ENCODE measurements at regions not wholly inside any gene's neighbourhood (a gene's known extent, or its start where the extent isn't known, plus 50 kb on each side); places are given as distances from the start of the nearest gene placed in this dataset.
"Not testable (repeated sequence)": the region's sequence is repeated elsewhere in the genome, so short reads cannot be mapped to it uniquely, and the experiment has no call there.

DNA sequence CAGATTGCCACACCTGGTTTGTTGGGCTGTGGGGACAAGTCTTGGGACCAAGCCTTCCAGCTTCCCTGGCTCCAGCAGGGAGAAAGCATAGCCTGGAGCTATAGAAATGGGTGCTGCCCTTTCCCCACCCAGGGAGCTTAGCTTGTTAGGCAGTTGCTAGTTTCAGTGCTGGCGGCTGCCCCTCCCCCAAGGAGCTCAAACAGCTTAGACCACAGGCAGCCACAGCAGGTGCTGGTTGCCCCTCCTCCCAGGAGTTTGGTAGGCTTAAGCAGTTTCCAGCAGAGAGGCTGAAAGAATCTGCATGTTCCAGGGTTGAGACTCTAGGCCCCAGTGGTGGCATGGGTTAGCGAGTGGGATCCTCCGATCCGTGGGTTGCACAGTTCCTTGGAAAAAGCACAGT is 889.7 kb downstream of the IGSF11 start:
- no peak for DNase-seq

- no peak for DNase-seq
Observed at GRCh38 chr3:118146658-118147375, 887.8 kb downstream of the IGSF11 start.

GRCh38 chr3:118151164-118151563 is 883.5 kb downstream of the IGSF11 start:
- DNase-seq, result no peak

- DNase-seq, result not testable (repeated sequence)
Observed at GRCh38 chr3:118162627-118163588, 871.7 kb downstream of the IGSF11 start.

GRCh38 chr3:118165413-118165812 is 869.2 kb downstream of the IGSF11 start:
- DNase-seq, result no peak

DNA sequence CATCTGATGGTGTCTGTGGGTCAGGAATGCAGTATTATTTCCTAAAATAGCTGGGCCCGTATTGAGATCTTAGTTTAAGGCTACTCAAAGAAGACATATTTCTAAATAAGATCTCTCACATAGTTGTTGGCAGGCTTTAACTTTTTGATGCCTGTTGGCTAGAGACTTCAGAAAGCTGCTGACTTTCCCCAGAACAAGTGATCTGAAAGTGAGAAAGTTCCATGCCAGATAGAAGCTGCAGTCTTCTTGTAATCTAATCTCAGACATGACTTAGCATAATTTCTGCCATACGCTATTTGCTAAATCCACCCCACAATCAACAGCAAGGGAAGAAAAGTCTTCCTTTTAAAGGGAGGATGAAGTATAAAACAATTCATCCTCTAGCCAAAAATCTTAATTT is 867.1 kb downstream of the IGSF11 start:
- DNase-seq, result no peak

GRCh38 chr3:118168175-118168574 is 866.5 kb downstream of the IGSF11 start:
- no peak for DNase-seq

DNA sequence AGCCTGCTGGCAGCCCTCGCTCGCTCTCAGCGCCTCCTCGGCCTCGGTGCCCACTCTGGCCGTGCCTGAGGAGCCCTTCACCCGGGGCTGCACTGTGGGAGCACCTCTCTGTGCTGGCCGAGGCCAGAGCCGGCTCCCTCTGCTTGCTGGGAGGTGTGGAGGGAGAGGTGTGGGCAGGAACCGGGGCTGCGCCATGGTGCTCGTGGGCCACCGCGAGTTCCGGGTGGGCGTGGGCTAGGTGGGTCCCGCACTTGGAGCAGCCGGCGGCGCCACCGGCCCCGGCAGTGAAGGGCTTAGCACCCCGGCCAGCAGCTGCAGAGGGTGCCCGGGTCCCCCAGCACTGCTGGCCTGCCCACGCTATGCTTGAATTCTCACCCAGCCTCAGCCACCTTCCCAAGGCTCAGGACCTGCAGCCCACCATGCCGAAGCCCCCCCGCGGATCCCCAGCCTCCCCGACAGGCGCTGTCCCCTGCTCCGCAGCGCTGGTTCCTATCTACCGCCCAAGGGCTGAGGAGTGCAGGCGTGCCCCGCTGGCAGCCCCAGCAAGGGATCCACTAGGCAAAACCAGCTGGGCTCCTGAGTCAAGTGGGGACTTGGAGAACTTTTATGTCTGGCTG is 863.3 kb downstream of the IGSF11 start:
- DNase-seq, result no peak

DNA sequence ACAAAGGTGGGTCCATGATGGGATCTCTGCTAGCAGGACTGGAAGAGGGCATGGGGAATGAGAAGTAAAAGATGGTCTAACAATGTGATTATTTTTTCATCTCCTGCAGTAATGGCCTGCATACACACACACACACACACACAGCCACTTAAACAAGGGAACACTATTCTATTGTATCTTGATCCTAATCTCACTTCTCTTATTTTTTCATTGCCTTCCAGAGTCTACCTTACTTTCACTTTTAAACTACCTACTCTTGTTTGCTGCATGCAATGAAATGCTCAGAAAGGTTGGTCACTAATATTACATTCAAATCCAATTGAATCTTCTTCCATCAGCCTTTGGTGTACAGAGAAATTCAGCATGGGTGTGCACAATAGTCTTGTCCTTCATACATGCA is 853.8 kb downstream of the IGSF11 start:
- DNase-seq, result no peak

GRCh38 chr3:118181274-118181673 is 853.4 kb downstream of the IGSF11 start:
- DNase-seq, result no peak

- no peak for DNase-seq
Observed at GRCh38 chr3:118186051-118186450, 848.6 kb downstream of the IGSF11 start.

GRCh38 chr3:118187221-118187620 is 847.4 kb downstream of the IGSF11 start:
- DNase-seq, result no peak

DNA sequence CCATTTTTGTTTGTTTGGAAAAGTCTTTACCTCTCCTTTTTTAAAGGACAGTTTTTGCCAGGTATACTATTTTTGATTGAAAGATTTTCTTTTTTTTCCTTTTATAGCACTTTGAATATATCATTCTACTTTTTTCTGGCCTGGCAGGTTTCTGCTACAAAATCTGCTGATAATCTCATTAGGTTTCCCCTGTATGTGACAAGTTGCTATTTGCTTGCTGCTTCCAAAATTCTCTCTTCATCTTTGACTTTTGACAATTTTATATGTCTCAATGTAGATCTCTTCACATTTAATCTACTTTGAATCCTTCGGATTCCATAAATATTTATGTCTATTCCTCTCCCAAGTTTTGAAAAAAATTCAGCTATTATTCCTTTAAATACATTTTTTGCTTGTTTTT is 838.5 kb downstream of the IGSF11 start:
- no peak for DNase-seq

DNA sequence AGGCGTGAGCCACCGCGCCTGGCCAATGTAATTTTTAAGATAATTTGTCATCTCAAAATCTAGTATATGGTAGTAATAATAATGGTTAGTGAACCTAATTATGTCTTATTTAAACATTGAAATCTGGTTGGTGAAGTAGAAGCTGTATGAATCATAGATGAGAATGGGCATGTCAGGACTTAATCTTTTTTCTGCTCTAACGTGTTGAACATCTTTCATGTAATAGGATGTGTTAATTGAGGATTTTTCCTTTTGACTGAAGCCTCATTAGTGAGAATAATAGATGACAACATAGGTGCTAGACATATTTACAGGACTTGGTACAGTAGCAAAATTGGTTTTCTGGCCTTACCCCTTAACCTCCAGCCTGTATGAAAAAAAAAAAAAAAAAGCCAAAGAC is 835.6 kb downstream of the IGSF11 start:
- no peak for DNase-seq

DNA sequence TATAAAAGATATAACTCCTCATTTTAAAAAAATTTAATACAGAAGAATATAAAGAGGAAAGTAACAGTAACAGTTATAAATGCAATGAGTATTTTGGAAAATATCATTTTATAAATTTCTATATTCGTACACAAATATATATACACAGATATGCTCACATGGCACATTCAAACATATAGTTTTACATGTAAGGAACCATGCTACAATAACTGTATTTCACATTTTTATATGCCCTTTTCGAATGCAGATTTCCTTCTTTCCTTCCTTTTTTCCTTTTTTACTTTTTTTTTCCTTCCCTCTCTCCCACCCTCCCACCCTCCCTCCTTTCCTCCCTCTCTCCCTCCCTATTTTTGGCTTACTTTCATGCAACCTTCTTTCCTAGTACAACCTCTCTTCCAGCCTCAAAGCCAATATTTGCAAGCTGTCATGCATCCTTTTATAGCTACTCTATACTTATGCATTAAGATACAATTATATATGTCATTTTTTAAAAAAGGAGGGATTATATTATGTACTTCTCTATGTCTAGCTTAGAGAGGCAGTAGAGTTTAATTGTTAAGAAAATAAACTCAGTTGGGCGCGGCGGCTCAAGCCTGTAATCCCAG is 830.5 kb downstream of the IGSF11 start:
- DNase-seq, result no peak

DNA sequence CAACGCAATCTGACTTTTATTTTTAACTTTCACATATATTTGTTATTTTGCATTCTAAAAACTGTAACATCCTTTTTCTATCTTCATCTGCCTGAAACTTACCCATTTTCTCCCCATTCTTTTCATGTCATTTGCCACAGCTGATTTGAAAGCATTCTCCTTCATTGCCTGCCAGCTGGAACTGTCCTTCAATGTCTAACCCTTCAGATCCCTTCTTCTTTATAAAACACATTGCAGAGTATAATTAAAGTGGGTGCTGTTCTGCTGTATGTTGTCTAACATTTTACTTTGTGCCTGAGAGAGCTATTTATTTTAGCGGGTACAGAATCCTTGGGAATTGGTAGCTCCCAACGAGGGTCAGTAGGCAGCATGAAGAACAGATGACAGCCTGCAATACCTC is 827.4 kb downstream of the IGSF11 start:
- no peak for DNase-seq

DNA sequence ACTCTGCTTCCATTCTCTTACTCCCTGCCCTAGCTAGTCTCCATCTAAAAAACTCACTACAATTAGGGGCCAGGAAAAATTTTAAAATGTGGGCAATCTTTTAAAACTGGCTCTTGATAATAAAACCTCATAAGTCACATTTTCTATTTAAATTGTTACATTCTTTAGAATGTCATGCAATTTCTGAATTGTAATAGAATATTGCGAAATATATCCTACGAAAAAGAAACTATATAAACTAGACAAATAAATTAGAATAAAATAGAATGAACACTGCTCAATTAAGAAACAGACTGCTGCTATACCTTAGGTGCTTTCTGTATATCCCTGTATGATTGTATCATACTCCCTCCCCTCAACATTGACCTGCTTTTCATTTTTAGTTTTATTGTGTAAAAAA is 826.0 kb downstream of the IGSF11 start:
- no peak for DNase-seq

DNA sequence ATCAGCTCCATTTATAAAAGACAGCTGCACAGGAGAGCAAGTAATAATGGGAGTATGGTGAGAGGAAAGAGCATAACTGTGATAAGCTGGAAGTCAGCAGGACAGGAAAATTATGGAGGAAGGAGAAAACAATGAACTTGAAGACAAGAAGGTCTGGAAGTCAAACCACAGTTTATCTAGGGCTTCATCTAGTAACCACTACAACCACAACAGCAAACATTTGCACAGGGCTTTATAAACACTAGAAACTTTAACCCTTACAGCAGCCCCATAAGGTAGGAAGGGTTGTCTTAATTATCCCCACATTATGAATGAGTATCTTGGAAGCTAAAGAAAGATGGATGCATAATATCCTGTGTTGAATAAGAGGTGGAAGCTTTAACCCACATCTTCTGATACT is 820.8 kb downstream of the IGSF11 start:
- DNase-seq, result no peak

DNA sequence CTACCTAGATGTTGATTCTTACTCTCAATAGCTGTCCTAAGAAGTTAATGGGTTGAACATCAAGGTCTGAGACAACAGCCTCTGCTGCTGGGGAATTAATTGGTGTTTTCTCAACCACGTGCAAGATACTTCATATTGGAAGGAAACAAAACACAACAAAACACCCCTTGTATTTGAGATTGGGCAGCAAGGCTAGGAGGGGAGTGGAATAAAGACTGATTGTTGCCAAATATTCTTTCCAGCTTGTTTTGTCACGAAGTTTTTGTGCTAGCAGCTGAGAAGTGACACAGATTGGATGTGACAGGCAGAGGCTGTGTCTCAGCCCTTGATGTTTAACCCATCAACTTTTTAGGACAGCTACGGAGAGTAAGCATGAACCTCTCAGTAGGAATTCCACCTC is 808.4 kb downstream of the IGSF11 start:
- DNase-seq, result no peak

DNA sequence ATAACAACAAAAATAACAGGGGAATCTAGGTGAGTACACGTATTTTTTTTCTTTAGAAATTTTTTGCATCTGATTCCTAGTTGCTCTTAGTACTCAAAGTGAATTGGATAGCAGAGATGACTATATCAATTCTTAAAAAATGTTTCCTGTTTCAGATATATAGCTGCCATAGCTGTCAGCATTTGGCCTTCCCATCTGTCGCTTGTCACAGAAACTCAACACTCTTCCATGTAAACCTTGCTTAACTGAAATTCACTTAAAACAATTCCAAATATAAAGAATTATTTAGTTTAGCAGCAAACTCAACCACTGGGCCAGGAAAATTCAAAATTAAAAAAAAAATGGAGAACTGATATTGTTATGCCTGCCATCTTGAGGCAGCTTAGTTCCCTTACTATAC is 807.5 kb downstream of the IGSF11 start:
- no peak for DNase-seq

DNA sequence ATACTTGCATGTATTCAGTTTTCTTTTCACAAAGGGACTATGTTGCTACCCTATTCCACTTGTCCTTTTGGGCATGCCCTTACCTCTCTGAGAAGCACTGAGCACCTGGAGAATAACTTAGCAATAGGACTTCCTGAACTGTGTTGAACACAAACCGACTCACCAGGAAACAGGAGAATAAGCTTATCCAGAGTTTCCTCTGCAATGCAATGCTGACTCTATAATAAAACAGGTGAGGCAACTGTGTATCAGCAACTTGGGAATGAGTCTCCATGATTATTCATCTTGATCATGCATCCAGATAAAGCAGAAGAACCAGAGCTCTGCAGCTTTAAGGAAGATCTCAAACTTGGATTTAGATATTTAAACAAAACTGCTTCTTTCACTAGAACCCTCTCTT is 806.5 kb downstream of the IGSF11 start:
- no peak for DNase-seq

DNA sequence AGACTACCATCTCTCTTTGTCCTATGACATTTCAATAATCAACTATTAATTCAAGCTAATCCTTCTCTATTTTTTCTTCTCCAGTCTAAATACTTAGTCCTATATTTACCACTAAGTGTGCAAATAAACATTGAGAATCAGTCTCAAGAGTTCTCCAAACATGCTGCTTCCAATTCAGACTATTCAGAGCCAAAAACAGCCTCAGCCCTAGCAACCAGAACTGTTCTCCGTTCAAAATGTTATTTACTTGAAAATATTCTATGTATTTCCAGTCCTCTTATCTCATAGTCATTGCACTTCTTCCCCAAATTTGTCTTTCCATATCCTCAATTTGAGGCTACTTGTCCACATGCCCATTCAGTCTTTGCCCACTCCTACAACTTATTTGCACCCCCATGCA is 805.5 kb downstream of the IGSF11 start:
- DNase-seq, result no peak

GRCh38 chr3:118231578-118231977 is 803.1 kb downstream of the IGSF11 start:
- no peak for DNase-seq

All from NCI-H748 treated with DMSO at 0.1 percent for 48 hours (cell line).